Peyer's patch (tissue), 4 donors: ENCODE measurements at regions not wholly inside any gene's neighbourhood (a gene's known extent, or its start where the extent isn't known, plus 50 kb on each side); places are given as distances from the start of the nearest gene placed in this dataset.
"Not testable (repeated sequence)": the region's sequence is repeated elsewhere in the genome, so short reads cannot be mapped to it uniquely, and the experiment has no call there.

ENCODE experiments used
- DNase-seq, 3 donors: peaks; one replicate each; pipeline ENCODE4 v3.0.0-alpha.2; 2017 to 2019
- H3K27ac ChIP-seq, 4 donors: fragments of 200-600 bp; sonication (generic); one replicate each; pipeline ENCODE4 v1.5.1; 2016 to 2019
- H3K27me3 ChIP-seq, 2 donors: fragments of 200-600 bp; sonication (generic); one replicate each; pipeline ENCODE4 v1.5.1; 2019
- H3K36me3 ChIP-seq, 3 donors: fragments of 200-600 bp; sonication (generic); one replicate each; pipeline ENCODE4 v1.5.1; 2016 to 2019
- H3K4me1 ChIP-seq, 4 donors: fragments of 200-600 bp; sonication (generic); one replicate each; pipeline ENCODE4 v1.5.1; 2016 to 2019
- H3K4me3 ChIP-seq, 4 donors: fragments of 200-600 bp; sonication (generic); 1 replicate in 3 of 4; 2 replicates in 1 of 4; pipeline ENCODE4 v1.5.1; 2016 to 2019; ENCODE audit warnings: mild to moderate bottlenecking in 1 of 4
- H3K9me3 ChIP-seq, 4 donors: fragments of 200-600 bp; sonication (generic); one replicate each; pipeline ENCODE4 v1.5.1; 2016 to 2019; ENCODE audit warnings: mild to moderate bottlenecking in 1 of 4
- POLR2A ChIP-seq, 2 donors: fragments of 450-650 bp; IDR thresholded peaks; one replicate each; pipeline ENCODE4 v1.5.1; 2017; ENCODE audit warnings: antibody characterized with exemption in 2 of 2, mild to moderate bottlenecking in 2 of 2, moderate library complexity in 2 of 2
- TF ChIP-seq, protein P1 (sequence below), 6 experiments: fragments of 450-650 bp in 4 of 6; fragments of 200-600 bp in 2 of 6; sonication (generic) in 1 of 6; IDR thresholded peaks; one replicate each; pipeline ENCODE4 v1.5.1; 2017 to 2019; ENCODE audit warnings: antibody characterized with exemption in 6 of 6, mild to moderate bottlenecking in 3 of 6, moderate library complexity in 1 of 6

DNA sequence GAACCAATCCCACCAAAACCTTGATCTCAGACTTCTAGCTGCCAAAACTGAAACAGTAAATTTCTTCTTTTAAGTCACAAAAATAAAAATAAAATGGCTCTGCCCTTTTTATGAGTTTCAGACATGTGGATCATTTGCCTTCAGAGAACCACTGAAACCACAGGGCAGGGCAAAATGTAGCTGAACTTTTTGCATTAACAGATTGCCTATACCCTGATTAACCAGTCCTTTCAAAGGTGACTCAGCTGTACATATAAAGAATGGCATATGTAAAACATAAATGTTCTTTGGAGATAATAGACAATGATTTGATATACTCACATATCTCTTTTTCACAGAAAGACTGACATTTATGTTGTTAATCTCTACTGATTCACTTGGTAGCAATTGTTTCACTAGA is 187.1 kb upstream of the GRIN3A start:
- H3K9me3 ChIP-seq = no peaks in the 10 kb centered on the region
- H3K27ac ChIP-seq = no peak overlapping the region
- TF ChIP-seq POLR2A (IDR thresholded peaks at IDR 0.05) = no peak
- TF ChIP-seq, protein P1, sequence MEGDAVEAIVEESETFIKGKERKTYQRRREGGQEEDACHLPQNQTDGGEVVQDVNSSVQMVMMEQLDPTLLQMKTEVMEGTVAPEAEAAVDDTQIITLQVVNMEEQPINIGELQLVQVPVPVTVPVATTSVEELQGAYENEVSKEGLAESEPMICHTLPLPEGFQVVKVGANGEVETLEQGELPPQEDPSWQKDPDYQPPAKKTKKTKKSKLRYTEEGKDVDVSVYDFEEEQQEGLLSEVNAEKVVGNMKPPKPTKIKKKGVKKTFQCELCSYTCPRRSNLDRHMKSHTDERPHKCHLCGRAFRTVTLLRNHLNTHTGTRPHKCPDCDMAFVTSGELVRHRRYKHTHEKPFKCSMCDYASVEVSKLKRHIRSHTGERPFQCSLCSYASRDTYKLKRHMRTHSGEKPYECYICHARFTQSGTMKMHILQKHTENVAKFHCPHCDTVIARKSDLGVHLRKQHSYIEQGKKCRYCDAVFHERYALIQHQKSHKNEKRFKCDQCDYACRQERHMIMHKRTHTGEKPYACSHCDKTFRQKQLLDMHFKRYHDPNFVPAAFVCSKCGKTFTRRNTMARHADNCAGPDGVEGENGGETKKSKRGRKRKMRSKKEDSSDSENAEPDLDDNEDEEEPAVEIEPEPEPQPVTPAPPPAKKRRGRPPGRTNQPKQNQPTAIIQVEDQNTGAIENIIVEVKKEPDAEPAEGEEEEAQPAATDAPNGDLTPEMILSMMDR (IDR thresholded peaks at IDR 0.05) = no peak
- no peaks in the 10 kb centered on the region for H3K36me3 ChIP-seq
- no peak overlapping the region for H3K4me3 ChIP-seq
- H3K4me1 ChIP-seq = no peaks in the 10 kb centered on the region
- H3K27me3 ChIP-seq = no peaks in the 10 kb centered on the region
- no peak for DNase-seq

DNA sequence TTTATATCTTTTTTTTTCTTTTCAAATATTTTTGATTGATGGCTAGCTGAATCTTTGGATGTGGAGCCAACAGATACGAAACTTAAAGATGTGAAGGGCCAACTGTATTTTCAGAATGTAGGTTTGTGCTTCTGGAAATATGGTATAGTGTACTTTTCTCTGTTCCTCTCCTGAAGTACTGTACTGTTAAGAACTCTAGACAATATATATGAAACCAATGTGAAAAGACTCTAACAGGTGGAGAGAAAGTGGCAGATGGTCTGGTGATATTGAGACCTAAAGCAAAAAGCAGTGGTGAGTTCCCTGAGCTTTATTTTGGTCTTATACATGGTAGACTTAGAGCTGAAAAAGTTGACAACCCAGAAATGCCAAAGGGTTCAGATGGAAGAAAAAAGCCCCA is 185.0 kb upstream of the GRIN3A start:
- H3K4me3 ChIP-seq = no peak overlapping the region
- H3K27ac ChIP-seq = no peak overlapping the region
- DNase-seq = no peak
- H3K27me3 ChIP-seq = no peaks in the 10 kb centered on the region
- H3K9me3 ChIP-seq = no peaks in the 10 kb centered on the region
- H3K36me3 ChIP-seq = no peaks in the 10 kb centered on the region
- TF ChIP-seq, protein P1 (IDR thresholded peaks at IDR 0.05) = no peak
- no peak for TF ChIP-seq POLR2A (IDR thresholded peaks at IDR 0.05)
- no peaks in the 10 kb centered on the region for H3K4me1 ChIP-seq

DNA sequence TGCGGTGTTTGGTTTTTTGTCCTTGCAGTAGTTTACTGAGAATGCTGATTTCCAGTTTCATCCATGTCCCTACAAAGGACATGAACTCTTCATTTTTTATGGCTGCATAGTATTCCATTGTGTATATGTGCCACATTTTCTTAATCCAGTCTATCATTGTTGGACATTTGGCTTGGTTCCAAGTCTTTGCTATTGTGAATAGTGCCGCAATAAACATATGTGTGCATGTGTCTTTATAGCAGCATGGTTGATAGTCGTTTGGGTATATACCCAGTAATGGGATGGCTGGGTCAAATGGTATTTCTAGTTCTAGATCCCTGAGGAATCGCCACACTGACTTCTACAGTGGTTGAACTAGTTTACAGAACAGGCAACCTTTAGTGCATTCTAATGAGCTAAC is 178.5 kb upstream of the GRIN3A start:
- not testable (repeated sequence) for H3K27ac ChIP-seq, H3K9me3 ChIP-seq, H3K4me3 ChIP-seq, H3K4me1 ChIP-seq, H3K27me3 ChIP-seq, DNase-seq, H3K36me3 ChIP-seq

GRCh38 chr9:101915482-101915881 is 177.0 kb upstream of the GRIN3A start:
- Histone ChIP-seq H3K9me3 (no peaks in the 10 kb centered on the region), H3K4me3 (no peak overlapping the region), H3K27me3 (no peaks in the 10 kb centered on the region), H3K4me1 (no peaks in the 10 kb centered on the region), H3K36me3 (no peaks in the 10 kb centered on the region), H3K27ac (no peak overlapping the region)
- no peak for DNase-seq
- no peak for TF ChIP-seq POLR2A (IDR thresholded peaks at IDR 0.05)
- TF ChIP-seq, protein P1 (IDR thresholded peaks at IDR 0.05) = no peak

- TF ChIP-seq POLR2A (IDR thresholded peaks at IDR 0.05) = no peak
- TF ChIP-seq, protein P1 (IDR thresholded peaks at IDR 0.05) = no peak
Measured at GRCh38 chr9:101912698-101913097, 174.3 kb upstream of the GRIN3A start.

DNA sequence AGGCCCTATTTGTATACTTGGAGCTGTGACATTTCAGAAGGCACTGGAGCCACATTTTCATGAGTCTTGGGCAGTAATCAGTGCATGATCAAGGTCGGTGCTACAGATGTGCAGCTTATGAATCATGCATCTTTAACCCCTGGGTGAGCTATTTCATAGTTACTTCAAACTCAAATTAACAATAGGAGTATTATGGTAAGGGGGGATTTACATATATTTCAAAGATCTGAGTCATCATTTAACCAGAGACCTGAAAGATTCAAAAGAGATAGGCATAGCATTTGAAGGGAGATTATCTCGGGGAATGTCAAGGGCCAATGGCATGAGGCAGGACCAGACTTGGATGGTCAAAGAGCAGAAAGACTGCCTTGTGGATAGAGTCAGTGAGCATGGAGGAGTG is 169.0 kb upstream of the GRIN3A start:
- no peak overlapping the region for H3K27ac ChIP-seq
- no peaks in the 10 kb centered on the region for H3K4me1 ChIP-seq
- no peak overlapping the region for H3K4me3 ChIP-seq
- no peaks in the 10 kb centered on the region for H3K36me3 ChIP-seq
- H3K27me3 ChIP-seq = no peaks in the 10 kb centered on the region
- no peaks in the 10 kb centered on the region for H3K9me3 ChIP-seq
- no peak for DNase-seq
- no peak for TF ChIP-seq POLR2A (IDR thresholded peaks at IDR 0.05)
- TF ChIP-seq, protein P1 (IDR thresholded peaks at IDR 0.05) = no peak

More at GRCh38 chr9:101912698-101913097, 174.3 kb upstream of the GRIN3A start:
- Histone ChIP-seq H3K36me3 (no peaks in the 10 kb centered on the region), H3K9me3 (no peaks in the 10 kb centered on the region), H3K4me3 (no peak overlapping the region), H3K27ac (no peak overlapping the region), H3K27me3 (no peaks in the 10 kb centered on the region), H3K4me1 (no peaks in the 10 kb centered on the region)
- DNase-seq = no peak
